Stimulated activated naive CD8-positive, alpha-beta T cell treated with anti-CD3 and anti-CD28 coated beads, Interleukin-15, Interleukin-2, amounts not matched to agents 100 U/mL and 50 U/mL, for 24 hours (primary cell): ENCODE measurements at regions not wholly inside any gene's neighbourhood (a gene's known extent, or its start where the extent isn't known, plus 50 kb on each side); places are given as distances from the start of the nearest gene placed in this dataset.

Experiments
- ATAC-seq: fragments of 150-1000 bp; cut with Tn5 transposase; one replicate; pipeline ENCODE4 v1.10.0; 2021
- DNase-seq: peaks from one replicate; pipeline ENCODE4 v3.0.0; 2021

DNA sequence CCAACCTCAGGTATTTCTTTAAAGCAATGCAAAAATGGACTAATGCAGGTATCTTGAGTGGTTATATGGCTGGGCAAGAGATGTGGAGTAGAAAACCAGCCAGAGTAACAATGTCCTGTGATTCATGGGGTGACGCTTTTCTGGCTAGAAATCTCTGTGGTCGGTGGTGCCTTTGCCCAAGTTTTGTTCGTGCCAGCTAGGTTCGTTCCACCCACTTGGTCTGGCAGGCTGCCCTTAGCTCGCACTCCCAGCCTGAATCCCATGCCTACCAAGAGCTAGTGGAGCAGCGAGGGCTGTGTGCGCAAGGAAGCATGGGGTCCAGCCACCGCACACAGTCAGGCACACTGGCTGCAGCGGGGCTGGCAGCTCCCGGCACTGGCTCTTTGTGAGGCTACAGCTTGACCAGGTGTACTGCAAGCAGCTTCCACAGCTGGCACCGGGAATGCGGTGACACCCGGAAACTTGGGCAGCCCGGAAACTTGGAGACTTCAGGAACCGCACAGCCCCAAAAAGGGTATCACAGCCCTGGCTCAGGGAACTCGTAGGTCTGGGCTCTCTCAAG is 349.6 kb upstream of the PCDH20 start:
- DNase-seq = no peak
- ATAC-seq = no peak

DNA sequence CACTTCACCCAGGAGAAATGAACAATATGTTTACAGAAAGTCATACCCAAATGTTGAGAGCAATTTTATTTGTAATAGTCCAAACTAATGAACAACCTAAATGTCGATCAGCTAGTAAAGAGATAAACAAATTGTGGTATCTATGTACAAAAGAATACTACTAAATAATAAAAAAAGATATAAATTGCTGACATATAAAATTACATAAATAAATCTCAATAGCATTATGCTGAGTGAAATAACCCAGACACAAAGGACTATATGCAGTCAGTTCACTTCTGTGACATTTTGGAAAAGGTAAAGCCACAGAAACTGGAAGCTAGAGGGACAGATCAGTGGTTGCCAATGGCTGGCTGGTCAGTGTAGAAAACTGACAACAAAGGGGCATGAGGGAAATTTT is 346.0 kb upstream of the PCDH20 start:
- DNase-seq (no peak), ATAC-seq (no peak)

DNA sequence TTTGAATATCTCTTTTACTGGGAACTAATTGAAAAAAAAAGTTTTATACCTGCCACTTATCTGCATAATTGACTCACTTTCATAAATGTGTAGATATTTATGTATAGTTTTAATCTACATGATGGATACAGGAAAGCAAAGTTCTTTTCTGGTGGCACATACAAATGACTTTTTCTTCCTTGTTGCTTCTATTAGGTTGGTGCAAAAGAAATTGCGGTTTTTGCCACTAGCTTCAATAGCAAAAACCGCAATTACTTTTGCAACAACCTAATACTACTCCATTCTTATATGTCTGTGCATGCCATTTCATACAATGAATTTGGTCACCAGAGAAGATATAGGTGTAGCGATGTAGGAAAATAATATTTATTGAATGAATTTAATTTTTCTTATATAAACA is 344.5 kb upstream of the PCDH20 start:
- DNase-seq (no peak), ATAC-seq (no peak)

DNA sequence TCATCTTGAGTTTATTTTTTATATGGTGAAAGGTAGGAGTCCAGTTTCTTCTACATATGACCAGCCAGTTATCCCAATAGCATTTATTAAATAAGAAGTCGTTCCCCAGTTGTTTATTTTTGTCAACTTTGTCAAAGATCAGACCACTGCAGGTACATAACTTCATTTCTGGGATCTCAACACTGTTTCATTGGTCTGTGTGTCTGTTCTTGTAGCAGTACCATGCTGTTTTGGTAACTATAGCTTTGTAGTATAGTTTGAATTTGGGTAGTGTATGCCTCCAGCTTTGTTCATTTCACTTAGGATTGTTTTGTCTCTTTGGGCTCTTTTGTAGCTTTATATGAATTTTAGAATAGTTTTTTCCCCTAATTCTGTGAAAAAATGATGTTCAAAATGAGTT is 340.4 kb upstream of the PCDH20 start:
- ATAC-seq (no peak), DNase-seq (no peak)

DNA sequence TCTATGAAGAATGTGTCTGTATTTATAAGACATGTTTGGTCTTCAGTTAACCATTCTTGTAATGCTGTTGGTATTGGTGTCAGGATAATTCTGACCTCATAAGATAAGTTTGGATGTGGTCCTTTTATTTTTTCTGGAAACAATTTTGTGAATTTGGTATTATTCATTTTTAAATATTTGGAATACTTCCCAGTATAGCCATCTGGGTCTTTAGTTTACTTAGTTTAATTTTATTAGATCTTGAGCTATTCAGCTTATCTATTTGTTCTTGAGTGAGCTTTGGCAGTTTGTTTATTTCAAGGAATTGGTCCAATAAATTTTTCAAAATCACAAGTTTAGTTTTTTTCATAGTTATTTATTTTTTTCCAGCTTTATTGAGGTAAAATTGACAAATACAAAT is 335.4 kb upstream of the PCDH20 start:
- ATAC-seq (no peak), DNase-seq (no peak)

DNA sequence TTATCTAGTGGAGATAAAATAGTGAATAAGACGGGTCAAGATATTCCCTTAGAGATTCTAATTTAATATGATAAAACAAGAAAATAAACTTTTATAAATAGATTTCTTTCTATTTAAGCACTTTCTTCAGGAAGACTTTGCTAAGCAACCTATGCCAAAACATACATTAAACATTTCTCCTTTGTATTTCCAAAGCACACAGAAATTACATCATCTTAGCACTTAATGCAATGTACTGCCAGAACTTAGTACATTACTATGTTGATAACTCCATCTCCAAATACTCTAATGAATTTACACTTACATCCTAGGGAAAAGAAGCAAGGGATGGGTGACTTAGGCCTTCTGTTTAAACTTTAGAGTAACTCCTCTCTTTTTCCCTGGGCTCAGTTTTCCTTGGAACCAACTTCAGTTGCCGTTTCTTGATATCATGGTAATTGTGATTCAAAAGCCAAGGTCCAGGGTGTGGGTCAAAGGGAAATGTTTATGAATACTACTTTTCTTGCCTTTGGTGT is 322.6 kb upstream of the PCDH20 start:
- ATAC-seq (no peak), DNase-seq (no peak)

DNA sequence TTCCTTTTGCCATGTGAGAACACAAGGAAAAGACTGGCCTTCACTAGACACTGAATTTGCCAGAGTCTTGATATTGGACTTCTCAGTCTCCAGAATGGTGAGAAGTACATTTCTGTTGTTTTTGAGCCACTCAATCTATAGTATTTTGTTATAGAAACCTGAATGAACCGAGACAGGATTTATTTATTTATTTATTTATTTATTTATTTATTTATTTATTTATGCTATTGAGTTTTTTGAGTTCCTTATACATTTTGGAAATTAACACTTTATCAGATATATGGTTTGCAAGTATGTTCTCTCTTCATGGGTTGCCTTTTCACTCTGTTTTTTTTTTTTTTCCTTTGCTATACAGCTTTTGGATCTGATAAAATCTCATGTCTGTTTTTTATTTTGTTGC is 319.0 kb upstream of the PCDH20 start:
- DNase-seq = no peak
- ATAC-seq = no peak

DNA sequence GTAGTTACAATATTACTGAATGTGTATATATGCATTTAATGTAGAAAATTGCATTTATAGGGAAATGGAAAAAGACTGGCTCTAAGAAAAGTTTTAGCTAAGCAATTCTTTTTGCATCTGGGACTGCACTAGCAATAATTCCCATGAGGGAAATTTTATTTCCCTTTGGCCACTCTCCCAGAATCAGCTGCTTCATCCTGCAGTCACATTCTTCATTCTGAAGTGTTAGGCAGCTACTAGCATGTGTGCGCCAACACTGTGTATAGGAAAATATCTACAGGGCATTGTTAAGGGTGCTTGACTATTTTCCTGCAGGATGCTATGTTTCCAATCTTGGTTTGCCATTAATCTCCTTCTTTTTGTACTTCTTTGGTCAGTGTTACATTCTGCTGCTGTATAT is 312.8 kb upstream of the PCDH20 start:
- ATAC-seq = no peak
- DNase-seq = no peak

DNA sequence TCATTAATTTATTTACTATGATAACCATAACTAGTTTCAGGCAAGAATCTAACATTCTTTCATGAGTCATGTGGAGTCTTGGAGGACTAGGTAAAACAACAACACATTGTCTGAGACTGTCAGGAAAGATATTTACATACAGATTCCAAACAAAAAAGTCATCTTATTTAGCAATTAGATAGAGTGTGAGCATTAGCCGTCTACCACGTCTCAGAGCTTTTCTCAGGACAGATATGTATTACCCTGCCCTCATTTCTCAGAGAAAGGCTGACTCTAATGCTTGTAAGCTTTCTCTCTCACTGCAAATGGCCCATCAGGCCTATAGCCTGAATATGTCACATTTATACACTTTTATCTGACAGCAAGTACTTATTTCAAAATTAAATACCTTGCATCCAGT is 312.1 kb upstream of the PCDH20 start:
- DNase-seq = no peak

DNA sequence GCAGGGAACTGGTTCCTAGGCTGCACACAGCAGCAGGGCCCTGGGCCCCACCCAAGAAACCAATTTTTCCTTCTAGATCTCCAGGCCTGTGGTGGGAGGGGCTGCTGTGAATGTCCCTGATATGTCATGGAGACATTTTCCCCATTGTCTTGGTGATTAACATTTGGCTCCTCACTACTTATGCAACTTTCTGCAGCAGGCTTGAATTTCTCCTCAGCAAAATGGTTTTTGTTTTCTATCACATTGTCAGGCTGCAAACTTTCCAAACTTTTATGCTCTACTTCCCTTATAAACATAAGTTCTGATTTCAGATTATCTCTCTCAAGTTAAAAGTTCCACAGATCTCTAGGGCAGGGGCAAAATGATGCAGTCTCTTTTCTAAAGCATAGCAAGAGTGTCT is 310.2 kb upstream of the PCDH20 start:
- no peak for ATAC-seq

More for the DNA sequence above, 312.1 kb upstream of the PCDH20 start:
- ATAC-seq = no peak

DNA sequence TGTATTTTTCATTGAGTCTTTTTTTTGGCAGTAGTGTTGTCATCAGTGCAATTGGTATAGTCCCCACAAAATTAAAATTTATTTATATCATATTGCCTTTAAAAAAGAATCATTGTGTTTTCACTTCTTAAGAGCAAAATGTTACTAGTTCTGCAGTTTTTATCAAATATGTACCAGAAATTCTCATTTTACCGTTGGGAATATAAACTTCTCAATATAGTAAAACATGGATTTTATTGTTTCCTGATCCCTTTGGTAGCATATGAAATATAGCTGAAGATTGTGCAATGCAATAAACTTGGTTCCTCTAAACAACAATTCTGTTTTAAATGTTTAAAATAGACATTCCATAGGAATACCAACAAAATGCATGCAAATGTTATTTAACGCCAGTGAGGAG is 306.5 kb upstream of the PCDH20 start:
- ATAC-seq (no peak), DNase-seq (no peak)

More for the DNA sequence above, 310.2 kb upstream of the PCDH20 start:
- no peak for DNase-seq

DNA sequence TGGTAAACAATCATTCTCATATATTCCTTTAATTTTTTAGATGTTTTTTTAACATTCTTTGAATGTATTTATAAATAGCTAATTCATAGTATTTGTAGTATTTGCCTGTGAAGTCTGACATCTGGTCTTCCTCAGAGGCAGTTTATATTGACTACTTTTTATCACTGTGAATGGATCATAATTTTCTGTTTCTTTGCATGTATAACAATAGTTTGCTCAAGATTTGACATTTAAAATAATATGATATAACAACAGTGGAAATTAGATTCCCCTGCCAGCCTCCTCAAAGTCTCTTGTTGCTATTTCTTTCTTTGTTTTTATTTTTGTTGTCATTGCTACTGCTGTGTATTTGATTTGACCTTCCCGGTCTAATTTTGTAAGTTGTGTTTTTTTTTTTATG is 297.0 kb upstream of the PCDH20 start:
- ATAC-seq (no peak), DNase-seq (no peak)

DNA sequence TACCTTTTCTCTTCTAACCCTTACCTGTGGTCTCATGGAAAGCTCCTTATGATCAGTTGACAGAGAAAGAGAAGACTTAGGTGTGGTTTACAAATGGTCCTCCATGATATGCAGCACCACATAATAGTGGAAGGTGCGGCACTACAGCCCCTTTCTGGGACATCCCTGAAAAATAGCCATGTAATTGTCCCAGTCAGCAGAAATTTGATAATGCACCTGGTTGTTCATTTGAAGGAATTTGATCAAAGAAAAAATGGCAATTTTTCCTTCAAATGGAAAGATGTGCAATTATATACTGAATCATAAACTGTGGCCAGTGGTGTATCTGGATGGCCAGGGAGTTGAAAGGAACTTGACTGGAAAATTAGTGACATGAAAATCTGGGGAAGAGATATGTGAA is 293.6 kb upstream of the PCDH20 start:
- DNase-seq = no peak
- ATAC-seq = no peak

DNA sequence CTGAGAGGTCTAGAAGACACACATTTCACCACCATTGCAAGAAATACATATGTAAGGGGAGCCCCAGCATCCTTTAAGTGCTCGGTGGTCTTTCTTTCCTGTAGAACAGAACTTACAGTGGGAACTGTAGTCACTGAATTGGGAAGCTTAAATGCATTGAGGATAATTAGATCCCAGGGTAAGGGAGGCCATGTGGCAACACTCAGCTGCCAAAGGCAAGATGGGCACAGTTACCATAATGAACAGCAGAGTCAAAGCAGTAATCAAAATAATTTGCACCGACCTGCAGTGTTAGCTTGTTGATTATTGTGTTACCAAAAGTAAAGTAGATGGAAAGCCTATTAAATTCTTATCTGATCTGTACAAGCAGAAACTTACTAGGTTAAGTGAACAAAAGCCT is 291.2 kb upstream of the PCDH20 start:
- no peak for ATAC-seq
- no peak for DNase-seq

DNA sequence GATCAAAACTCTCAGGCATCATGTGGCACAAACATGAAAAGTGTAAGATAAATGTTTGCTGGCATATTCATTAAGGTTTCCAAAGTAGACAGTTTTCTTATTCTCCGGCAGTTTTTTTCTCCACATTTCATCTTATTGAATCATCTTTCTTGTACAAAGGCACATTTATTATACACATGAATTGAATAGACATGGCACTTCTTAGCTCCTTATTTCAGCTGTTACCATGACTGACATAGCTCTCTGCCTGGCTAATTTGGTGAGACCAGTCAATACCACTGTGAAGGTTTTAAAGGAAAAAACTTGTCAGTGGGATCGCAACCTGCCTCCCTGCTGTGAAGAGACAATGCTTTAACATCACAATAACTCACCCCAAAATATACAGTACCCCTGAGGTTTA is 285.0 kb upstream of the PCDH20 start:
- ATAC-seq = no peak

DNA sequence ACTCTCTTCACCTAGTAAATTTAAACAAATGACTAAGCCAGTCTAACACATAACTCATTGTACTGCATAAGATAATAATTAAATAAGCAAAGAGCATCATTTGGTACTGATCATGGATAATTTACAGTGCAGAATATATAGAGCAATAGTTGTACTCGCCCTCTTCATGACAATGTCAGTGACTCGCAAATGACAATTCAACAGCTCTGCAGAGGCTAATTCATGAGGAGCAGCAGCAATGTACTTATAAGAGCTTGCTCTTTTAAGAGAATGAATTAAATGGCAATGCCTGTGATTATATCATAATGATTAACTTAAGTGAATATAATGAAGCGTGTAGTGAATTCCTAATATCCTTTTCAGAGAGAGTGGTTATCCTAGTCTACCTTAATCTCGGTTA is 284.5 kb upstream of the PCDH20 start:
- no peak for DNase-seq

More for the DNA sequence above, 285.0 kb upstream of the PCDH20 start:
- no peak for DNase-seq

DNA sequence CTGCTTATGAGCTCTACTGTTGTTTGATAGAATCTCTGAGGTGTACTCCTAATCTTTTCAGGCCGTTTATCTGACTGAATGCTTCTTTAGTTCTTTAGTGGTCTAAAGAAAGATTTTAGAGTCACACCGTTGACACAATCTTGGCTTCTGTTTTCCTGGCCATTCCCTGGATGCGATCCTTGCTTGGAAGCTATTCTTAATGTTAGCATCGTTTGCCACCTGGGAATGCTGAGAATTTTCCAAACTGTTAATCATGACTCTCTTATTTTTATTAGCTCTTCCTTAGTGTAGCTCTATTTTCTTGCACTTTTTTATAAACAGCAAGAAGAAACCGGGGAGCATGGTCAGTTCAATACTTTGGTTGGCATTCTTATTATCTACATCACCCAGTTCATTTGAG is 281.0 kb upstream of the PCDH20 start:
- DNase-seq (no peak), ATAC-seq (no peak)

More for the DNA sequence above, 284.5 kb upstream of the PCDH20 start:
- no peak for ATAC-seq

DNA sequence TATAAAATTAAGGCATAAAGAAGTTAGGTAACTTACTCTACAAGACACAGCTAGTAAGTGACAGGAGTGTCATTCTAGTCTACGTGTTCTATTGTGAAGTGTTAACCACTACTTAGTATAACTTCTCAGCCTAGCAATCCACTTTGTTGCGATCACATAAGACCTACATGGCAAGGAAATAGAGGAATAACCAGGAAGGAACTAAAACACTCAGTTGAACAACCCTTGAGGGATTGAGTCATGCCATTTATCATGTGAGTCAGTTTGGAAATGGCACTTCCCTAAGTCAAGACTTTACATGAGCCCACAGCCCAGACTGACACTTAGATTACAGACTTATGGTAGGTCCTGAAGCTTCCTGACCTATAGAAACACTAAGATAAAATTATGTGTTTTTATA is 279.5 kb upstream of the PCDH20 start:
- ATAC-seq (no peak), DNase-seq (no peak)

DNA sequence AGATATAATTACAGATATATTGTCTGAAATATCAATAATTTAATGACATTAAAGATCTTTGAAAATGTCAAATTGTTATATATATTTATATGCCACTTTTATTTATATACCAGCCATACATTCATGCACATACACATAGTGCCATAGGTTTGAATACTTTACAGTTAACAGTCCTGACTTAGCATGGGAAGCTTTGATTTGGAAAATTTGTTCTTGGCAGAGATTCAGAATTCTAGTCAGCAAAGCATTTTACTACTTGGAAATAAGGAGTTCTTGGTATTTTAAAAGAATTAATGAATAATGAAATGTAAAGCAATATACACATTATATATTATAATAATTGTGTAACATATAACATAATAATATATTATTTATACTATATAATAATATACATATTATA is 277.0 kb upstream of the PCDH20 start:
- no peak for DNase-seq
- ATAC-seq = no peak

DNA sequence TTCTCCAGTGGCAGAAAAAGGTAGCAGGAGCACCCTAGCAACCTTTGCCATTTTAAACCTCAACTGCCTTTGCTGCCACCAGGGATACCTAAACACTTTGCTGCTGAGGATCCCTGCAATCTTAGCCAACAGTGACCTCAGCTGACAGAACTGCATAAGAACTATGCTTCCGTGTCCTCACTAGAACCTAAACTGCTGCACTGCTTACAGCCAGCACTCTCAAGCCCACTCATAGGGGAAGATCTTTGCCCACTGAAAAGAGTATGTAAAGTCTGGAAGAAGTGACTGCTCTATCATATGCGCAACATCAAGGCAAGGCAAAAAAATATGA is 270.0 kb upstream of the PCDH20 start:
- no peak for DNase-seq
- ATAC-seq = no peak

DNA sequence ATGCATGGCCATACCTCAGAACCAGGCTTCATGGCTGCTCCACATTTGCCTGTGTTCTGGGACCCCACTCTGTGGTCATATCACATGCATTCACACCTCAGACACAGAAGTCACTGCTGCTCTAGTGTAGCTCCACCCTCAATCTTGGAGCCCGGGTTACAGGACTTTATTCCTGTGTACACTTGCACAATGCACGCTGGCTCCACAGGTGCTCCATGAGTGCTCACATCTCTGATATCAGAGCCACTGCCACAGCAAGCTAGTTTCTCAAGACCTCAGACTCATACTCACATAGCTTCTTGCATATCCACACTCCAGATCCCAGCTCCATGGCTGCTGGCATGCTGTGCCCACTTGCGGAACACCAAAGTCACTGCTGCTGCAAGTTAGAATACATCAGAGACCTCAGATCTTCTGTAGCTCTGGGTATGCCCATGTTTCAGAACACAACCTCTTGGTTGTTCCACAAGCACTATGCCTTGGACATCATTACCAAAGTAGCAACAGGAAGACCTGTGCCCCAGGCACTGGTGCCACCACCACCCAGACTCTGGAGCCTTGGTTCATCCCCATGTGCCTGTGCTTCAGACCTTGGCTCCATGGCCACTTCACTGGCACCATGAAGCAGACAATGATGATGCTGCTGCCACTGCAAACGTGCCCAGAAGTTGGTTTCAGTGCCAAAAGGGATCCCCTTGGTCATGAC is 269.5 kb upstream of the PCDH20 start:
- no peak for DNase-seq
- ATAC-seq = no peak

DNA sequence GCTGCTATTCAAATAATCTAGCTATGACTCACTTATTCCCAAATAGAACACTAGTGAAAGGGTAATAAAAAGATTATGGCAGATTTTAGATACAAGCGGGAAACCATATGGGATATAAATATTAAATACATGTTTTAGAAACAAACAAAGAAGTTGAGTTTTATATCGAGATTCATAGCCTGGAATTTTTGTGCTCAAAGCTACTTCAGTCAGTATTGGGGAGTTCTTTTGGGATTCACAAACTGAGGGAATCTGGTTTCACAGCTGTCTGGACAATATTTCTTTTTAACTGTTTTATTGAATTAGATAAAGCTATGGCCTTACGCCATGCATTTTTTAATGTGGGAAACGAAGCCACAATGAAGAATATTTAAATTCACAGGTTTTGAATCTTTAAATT is 257.1 kb upstream of the PCDH20 start:
- DNase-seq = no peak
- no peak for ATAC-seq

DNA sequence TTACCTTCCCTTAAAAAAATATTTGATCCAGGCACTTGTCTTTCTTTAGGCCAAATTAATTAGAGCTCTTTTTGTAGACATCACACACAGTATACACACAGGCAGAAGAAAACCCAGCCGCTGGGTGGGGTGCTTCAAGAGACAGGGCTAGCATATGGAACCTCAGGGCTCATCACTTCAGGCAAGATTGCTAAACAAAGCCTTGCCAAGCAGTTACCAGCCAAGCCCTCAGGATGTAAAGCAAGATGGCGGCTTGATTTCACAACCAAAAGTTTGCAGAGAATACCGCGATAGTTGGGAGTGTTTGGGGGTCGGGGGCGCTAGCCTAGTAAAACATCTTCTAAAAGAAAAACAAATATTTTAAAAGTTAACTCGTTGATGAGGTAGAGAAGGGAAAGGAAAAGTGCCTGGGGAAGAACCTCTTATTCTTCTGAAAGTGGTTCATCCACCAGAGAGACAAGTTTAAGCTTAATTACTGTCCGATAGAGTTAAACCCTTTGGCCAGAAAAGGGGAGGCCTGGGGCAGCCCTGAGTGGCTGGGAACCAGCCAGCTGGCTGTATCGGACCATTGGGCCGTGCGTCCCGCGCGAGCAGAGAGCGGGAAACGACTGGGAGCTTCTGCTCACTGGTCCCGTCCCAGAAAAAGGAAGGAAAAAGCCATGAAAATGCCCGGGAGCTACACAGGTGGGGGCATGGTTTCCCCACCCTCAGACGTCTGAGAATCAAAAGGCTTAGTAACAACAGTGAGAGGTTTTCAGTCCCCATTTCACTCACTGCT is 254.9 kb upstream of the PCDH20 start:
- ATAC-seq = no peak
- DNase-seq = no peak
